Breast epithelium (tissue), 4 donors: ENCODE measurements at regions not wholly inside any gene's neighbourhood (a gene's known extent, or its start where the extent isn't known, plus 50 kb on each side); places are given as distances from the start of the nearest gene placed in this dataset.

ENCODE experiments used
- DNase-seq, 2 donors: peaks; one replicate each; pipeline ENCODE4 v3.0.0-alpha.2; 2019; ENCODE audit warnings: low spot score in 2 of 2
- H3K27ac ChIP-seq, 2 donors: fragments of 200-600 bp; sonication (generic) in 1 of 2; one replicate each; pipeline ENCODE4 v1.5.1; 2016 to 2019; ENCODE audit warnings: mild to moderate bottlenecking in 1 of 2
- H3K27me3 ChIP-seq, 2 donors: fragments of 200-600 bp; sonication (generic) in 1 of 2; one replicate each; pipeline versions ENCODE4 v1.5.1 to v1.6.0; 2017 to 2019; ENCODE audit warnings: control low read depth in 1 of 2, mild to moderate bottlenecking in 1 of 2
- H3K36me3 ChIP-seq: fragments of 200-600 bp; one replicate; pipeline ENCODE4 v1.5.1; 2019
- H3K4me1 ChIP-seq, 2 donors: fragments of 200-600 bp; sonication (generic); one replicate each; pipeline ENCODE4 v1.5.1; 2016 to 2019; ENCODE audit warnings: control low read depth in 1 of 2
- H3K4me3 ChIP-seq, 3 donors: fragments of 200-600 bp; sonication (generic); 1 replicate in 2 of 3; 2 replicates in 1 of 3; pipeline ENCODE4 v1.5.1; 2016 to 2019; ENCODE audit warnings: mild to moderate bottlenecking in 3 of 3, moderate library complexity in 2 of 3
- H3K9me3 ChIP-seq, 2 donors: fragments of 200-600 bp; sonication (generic) in 1 of 2; one replicate each; pipeline ENCODE4 v1.5.1; 2016 to 2019; ENCODE audit warnings: control low read depth in 1 of 2
- POLR2A ChIP-seq: fragments of 450-650 bp; IDR thresholded peaks from one replicate; pipeline ENCODE4 v1.6.1; 2016; ENCODE audit warnings: antibody characterized with exemption, mild to moderate bottlenecking, moderate library complexity
- POLR2AphosphoS5 ChIP-seq, 3 donors: sonication (generic); formaldehyde crosslinking; IDR thresholded peaks; one replicate each; pipeline ENCODE4 v1.6.1; 2017; ENCODE audit warnings: antibody characterized with exemption in 3 of 3
- intact Hi-C: fragments of 100-400 bp; cut with DNase I; formaldehyde crosslinking; loops from one replicate; pipeline ENCODE4 v1.15.1; 2023; ENCODE audit warnings: low total_unique reads
- TF ChIP-seq, protein P1 (sequence below), 3 donors: fragments of 450-650 bp; IDR thresholded peaks; one replicate each; pipeline ENCODE4 v1.5.1; 2016 to 2017; ENCODE audit warnings: antibody characterized with exemption in 3 of 3, mild to moderate bottlenecking in 3 of 3, moderate library complexity in 3 of 3

DNA sequence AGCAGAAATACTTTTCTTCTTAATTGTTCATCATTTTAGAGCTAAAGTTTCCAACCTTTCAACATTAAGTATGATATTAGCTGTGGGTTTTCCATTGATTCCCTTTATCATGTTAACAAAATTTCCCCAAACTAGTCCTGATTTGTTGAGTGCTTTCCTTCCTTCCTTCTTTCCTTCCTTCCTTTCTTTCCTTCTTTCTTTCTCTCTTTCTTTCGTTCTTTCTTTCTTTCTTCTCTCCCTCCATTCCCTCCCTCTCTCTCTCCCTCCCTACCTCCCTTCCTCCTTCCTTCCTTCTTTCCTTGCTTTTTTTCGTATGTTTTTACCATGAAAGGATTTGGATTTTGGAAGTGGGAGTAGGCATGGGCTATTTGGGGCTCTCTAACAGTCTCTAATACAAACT lies 133.5 kb downstream of the LMNTD1 start:
- Histone ChIP-seq H3K4me1 (no peaks in the 10 kb centered on the region), H3K27me3 (no peaks in the 10 kb centered on the region), H3K4me3 (no peak overlapping the region), H3K36me3 (no peaks in the 10 kb centered on the region), H3K9me3 (no peaks in the 10 kb centered on the region), H3K27ac (no peak overlapping the region)
- DNase-seq = no peak
- intact Hi-C loops = no loop called here
- TF ChIP-seq POLR2A (no peak), POLR2AphosphoS5 (IDR thresholded peaks at IDR 0.05) (no peak)
- TF ChIP-seq, protein P1, sequence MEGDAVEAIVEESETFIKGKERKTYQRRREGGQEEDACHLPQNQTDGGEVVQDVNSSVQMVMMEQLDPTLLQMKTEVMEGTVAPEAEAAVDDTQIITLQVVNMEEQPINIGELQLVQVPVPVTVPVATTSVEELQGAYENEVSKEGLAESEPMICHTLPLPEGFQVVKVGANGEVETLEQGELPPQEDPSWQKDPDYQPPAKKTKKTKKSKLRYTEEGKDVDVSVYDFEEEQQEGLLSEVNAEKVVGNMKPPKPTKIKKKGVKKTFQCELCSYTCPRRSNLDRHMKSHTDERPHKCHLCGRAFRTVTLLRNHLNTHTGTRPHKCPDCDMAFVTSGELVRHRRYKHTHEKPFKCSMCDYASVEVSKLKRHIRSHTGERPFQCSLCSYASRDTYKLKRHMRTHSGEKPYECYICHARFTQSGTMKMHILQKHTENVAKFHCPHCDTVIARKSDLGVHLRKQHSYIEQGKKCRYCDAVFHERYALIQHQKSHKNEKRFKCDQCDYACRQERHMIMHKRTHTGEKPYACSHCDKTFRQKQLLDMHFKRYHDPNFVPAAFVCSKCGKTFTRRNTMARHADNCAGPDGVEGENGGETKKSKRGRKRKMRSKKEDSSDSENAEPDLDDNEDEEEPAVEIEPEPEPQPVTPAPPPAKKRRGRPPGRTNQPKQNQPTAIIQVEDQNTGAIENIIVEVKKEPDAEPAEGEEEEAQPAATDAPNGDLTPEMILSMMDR (IDR thresholded peaks at IDR 0.05) = no peak

DNA sequence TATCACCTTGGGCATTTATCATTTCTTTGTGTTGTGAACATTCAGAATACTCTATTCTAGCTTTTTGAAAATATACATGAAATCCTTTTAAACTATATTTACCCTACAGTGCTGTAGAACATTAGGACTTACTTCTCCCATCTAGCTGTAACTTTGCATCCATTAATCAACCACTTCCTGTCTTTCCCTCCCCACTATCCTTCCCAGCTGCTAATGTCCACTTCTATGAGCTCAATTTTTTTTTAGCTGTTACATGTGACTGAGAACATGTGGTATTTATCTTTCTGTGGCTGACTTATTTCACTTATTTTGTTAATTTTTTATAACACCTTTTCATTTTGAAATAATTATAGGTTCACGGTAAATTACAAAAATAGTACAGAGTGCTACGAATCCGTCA lies 136.0 kb downstream of the LMNTD1 start:
- no peak overlapping the region for H3K4me3 ChIP-seq
- intact Hi-C loops = no loop called here
- no peaks in the 10 kb centered on the region for H3K27me3 ChIP-seq
- no peaks in the 10 kb centered on the region for H3K4me1 ChIP-seq
- no peak for DNase-seq
- no peak overlapping the region for H3K27ac ChIP-seq
- no peak for TF ChIP-seq POLR2AphosphoS5 (IDR thresholded peaks at IDR 0.05)
- no peak for TF ChIP-seq POLR2A
- TF ChIP-seq, protein P1 (IDR thresholded peaks at IDR 0.05) = no peak
- no peaks in the 10 kb centered on the region for H3K9me3 ChIP-seq
- no peaks in the 10 kb centered on the region for H3K36me3 ChIP-seq

DNA sequence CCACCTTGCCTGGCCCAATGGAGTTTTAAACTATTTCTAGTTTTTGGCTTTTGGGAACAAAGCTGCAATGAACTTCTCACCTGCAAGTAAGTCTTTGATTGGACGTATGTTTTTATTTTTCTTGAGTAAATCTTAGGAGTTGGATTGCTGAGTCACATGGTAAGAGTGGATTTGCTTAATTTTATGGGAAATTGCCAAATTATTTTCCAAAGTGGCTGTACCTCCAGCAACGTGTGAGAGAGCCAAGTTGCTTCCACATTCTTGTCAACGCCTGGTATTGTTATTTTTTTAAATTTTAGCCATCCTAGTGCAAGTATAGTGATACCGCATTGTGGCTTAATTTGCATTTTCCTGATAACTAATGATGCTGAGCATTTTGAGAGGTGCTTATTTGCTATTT lies 136.6 kb downstream of the LMNTD1 start:
- TF ChIP-seq POLR2AphosphoS5 (IDR thresholded peaks at IDR 0.05) = no peak
- TF ChIP-seq, protein P1 (IDR thresholded peaks at IDR 0.05) = no peak
- TF ChIP-seq POLR2A = no peak
- intact Hi-C loops = no loop called here

DNA sequence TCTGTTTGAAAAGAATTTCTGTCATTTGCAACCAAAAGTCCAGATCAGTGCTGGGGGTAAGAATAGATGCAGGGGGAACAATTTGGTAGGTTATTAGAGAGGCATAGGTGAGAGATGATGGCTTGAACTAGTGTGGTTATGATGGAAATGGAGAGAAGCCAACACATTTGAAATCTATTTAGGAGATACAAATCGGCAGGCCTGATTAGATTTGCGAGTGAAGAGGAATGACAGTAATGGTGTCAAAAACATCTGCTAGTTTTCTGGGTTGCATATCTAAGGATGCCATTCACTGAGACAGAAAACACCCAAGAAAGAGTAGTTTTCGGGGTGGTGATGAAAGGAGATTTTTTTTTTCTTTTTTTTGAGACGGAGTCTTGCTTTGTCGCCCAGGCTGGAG lies 138.1 kb downstream of the LMNTD1 start:
- Histone ChIP-seq H3K9me3 (no peaks in the 10 kb centered on the region), H3K27me3 (no peaks in the 10 kb centered on the region), H3K4me1 (no peaks in the 10 kb centered on the region), H3K36me3 (no peaks in the 10 kb centered on the region), H3K4me3 (no peak overlapping the region), H3K27ac (no peak overlapping the region)
- DNase-seq = no peak
- intact Hi-C loops = no loop called here
- TF ChIP-seq POLR2A = no peak
- TF ChIP-seq POLR2AphosphoS5 (IDR thresholded peaks at IDR 0.05) = no peak
- TF ChIP-seq, protein P1 (IDR thresholded peaks at IDR 0.05) = no peak

More for the DNA sequence above, 136.6 kb downstream of the LMNTD1 start:
- Histone ChIP-seq H3K27me3 (no peaks in the 10 kb centered on the region), H3K27ac (no peak overlapping the region), H3K4me1 (no peaks in the 10 kb centered on the region), H3K9me3 (no peaks in the 10 kb centered on the region), H3K4me3 (no peak overlapping the region), H3K36me3 (no peaks in the 10 kb centered on the region)
- DNase-seq = no peak

DNA sequence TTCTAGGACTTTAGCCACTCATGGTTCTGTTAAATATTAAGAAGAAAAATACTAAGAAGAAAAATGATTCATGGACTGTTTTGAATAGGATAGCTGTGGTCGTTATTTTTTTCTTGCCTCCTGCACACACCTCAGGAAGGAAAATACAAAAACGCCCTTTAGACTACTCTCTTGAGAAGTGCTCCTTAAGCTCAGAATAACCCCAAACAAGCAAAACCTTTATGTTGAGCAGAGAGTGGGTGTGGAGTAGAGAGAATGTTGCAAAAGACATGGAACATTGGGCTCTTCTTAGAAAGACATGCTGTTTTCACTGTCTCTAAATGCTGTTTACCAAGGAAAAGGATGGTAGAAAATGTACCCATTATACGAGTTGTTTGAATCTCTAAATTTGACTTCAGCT lies 140.3 kb downstream of the LMNTD1 start:
- Histone ChIP-seq H3K27ac (no peak overlapping the region), H3K9me3 (no peaks in the 10 kb centered on the region), H3K4me1 (no peaks in the 10 kb centered on the region), H3K4me3 (no peak overlapping the region), H3K36me3 (no peaks in the 10 kb centered on the region), H3K27me3 (no peaks in the 10 kb centered on the region)
- no peak for TF ChIP-seq POLR2AphosphoS5 (IDR thresholded peaks at IDR 0.05)
- DNase-seq = no peak
- intact Hi-C loops = no loop called here

DNA sequence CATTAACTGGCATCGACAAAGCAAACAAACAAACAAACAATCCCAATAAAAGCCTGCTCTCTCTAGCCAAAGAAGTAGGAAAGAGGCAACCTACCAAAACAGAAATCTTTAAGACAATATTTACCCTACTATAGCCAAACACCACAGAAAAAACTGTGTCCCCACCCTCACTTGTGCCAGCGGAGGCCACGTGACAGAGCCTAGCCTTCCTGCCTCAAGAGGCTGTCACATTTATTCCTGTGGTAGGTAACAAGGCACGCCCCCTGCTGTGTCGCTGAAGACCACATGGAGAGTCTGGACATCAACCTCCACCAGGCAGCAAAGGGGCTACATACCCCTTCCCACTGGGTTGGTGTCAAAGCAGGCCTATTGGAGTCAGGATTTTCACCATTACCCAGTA lies 148.1 kb downstream of the LMNTD1 start:
- intact Hi-C loops = no loop called here
- Histone ChIP-seq H3K9me3 (no peaks in the 10 kb centered on the region), H3K4me3 (no peak overlapping the region), H3K27ac (no peak overlapping the region), H3K36me3 (no peaks in the 10 kb centered on the region), H3K4me1 (no peaks in the 10 kb centered on the region), H3K27me3 (no peaks in the 10 kb centered on the region)
- TF ChIP-seq POLR2AphosphoS5 (IDR thresholded peaks at IDR 0.05) = no peak
- TF ChIP-seq POLR2A = no peak
- TF ChIP-seq, protein P1 (IDR thresholded peaks at IDR 0.05) = no peak
- DNase-seq = no peak
